AG09309 (cell line): ENCODE measurements at regions not wholly inside any gene's neighbourhood (a gene's known extent, or its start where the extent isn't known, plus 50 kb on each side); places are given as distances from the start of the nearest gene placed in this dataset.
"Not testable (repeated sequence)": the region's sequence is repeated elsewhere in the genome, so short reads cannot be mapped to it uniquely, and the experiment has no call there.

Experiments used
- DNase-seq: peaks from one replicate; pipeline ENCODE4 v3.0.0-alpha.2; 2010; ENCODE audit warnings: low read depth
- H3K4me3 ChIP-seq: 2 replicates; pipeline ENCODE4 v1.5.1; 2011; ENCODE audit warnings: mild to moderate bottlenecking, low read depth, low read length, moderate library complexity; ENCODE audit not compliant: control insufficient read depth
- TF ChIP-seq, protein P1 (sequence below): IDR thresholded peaks from 2 replicates; pipeline ENCODE4 v1.5.1; 2011; ENCODE audit warnings: mild to moderate bottlenecking, low read depth, low read length, inconsistent platforms; ENCODE audit not compliant: insufficient read depth, control insufficient read depth; ENCODE audit errors: missing control alignments

DNA sequence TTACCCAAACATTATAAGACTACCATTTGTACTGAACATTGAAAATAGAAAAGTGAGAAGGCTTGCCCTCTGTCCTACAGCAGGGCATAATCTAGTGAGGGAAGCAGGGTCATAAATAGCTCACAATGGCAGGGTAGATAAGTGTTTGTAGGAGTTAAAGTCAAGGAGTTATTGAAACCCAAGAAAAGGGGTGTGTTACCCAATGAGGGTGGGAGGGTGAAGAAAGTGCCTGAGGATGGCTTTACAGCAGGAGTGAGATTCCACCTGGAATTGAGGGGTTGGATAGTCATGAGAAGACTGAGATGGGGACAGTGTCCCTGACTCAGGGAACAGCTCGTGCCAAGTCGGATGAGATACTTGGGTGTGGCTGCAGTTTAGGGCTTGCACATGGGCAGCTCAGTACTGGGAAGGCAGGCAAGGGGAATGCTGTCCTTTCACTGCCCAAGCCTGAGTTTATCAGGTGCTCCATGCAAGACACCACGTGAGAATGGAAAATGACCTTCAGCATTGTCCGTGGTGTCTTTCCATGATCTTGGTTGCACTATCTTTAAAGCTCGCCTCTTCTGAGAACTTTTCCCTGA lies 393.2 kb upstream of the MAF start:
- DNase-seq, result no peak
- H3K4me3 ChIP-seq, result no peak overlapping the region
- TF ChIP-seq, protein P1, sequence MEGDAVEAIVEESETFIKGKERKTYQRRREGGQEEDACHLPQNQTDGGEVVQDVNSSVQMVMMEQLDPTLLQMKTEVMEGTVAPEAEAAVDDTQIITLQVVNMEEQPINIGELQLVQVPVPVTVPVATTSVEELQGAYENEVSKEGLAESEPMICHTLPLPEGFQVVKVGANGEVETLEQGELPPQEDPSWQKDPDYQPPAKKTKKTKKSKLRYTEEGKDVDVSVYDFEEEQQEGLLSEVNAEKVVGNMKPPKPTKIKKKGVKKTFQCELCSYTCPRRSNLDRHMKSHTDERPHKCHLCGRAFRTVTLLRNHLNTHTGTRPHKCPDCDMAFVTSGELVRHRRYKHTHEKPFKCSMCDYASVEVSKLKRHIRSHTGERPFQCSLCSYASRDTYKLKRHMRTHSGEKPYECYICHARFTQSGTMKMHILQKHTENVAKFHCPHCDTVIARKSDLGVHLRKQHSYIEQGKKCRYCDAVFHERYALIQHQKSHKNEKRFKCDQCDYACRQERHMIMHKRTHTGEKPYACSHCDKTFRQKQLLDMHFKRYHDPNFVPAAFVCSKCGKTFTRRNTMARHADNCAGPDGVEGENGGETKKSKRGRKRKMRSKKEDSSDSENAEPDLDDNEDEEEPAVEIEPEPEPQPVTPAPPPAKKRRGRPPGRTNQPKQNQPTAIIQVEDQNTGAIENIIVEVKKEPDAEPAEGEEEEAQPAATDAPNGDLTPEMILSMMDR, result no peak

DNA sequence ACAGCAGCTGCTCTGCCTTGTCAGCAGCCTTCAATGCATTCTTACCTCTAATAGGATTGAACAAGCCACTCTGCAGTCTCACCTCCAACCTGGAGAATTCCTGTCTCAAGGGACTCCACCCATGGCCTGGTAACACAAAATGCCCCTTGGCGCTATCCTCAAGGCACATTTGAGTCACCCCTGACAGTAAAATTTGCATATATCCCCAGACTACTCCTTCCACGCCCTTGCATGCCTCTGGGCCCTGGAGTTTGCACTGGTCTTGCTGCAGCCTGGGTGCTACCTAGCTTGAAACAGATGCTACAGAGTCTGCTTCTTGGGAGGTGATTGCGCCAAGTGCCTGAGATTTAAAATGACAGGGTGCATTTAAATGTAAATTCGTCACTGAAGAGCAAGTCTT lies 391.4 kb upstream of the MAF start:
- no peak for DNase-seq
- no peak overlapping the region for H3K4me3 ChIP-seq
- TF ChIP-seq, protein P1, result no peak

GRCh38 chr16:79988721-79989220 lies 388.2 kb upstream of the MAF start:
- DNase-seq, result no peak
- TF ChIP-seq, protein P1, result no peak
- H3K4me3 ChIP-seq, result no peak overlapping the region

- TF ChIP-seq, protein P1, result no peak
- DNase-seq, result no peak
Measured at GRCh38 chr16:79988089-79988488, 387.6 kb upstream of the MAF start.

DNA sequence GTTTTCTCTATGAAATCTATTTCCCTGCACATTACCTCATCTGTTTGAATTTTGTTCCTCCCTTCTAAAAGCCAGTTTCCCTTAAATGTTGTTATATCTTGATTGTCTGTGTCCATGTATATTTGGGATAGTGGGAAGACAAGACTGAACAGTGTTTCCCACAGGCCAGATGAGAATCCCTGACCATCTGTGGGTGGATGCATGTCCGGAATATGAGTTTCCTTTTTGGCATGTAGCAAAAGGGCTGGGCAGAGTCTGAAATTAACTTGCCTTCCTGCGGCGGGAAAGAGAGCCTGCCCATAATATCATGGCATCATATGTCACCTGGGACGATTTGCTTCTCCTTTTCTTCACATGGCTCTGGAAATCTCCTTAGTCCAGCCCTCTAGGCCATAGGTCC lies 385.8 kb upstream of the MAF start:
- DNase-seq, result no peak
- TF ChIP-seq, protein P1, result no peak
- H3K4me3 ChIP-seq, result no peak overlapping the region

More at GRCh38 chr16:79988089-79988488, 387.6 kb upstream of the MAF start:
- H3K4me3 ChIP-seq, result no peak overlapping the region

DNA sequence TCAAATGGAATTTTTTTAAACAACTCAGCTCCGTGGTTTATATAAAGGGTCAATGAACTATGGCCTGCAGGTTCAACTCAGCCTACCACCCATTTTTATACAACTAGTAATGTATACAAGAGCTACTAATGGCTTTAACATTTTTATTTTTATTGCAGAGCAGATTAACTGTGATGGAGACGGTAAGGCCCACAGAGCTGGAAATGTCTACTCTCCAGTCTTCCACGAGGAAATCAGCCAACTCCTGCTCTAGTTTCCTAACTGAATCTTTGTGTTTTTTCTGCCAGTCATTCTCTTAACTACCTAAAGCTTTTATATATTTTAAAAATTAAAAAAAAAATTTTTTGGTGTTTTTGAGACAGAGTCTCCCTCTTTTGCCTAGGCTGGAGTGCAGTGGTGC lies 385.1 kb upstream of the MAF start:
- no peak overlapping the region for H3K4me3 ChIP-seq
- TF ChIP-seq, protein P1, result no peak

DNA sequence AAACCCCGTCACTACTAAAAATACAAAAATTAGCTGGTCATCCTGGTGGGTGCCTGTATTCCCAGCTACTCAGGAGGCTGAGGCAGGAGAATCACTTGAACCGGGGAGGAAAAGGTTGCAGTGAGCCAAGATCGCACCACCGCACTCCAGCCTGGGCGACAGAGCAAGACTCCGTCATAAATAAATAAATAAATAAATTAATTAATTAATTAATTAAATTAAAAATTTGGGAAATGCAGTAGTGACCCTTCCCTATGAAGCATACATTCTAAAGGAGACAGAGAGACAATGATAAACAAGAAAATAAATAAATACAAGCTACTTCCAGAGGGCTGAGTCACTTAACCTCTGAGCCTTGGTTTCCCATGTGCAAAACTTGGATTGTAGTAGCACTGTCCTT lies 383.6 kb upstream of the MAF start:
- not testable (repeated sequence) for H3K4me3 ChIP-seq, DNase-seq

More for the DNA sequence above, 385.1 kb upstream of the MAF start:
- no peak for DNase-seq
